ENCODE measurements at regions not wholly inside any gene's neighbourhood (a gene's known extent, or its start where the extent isn't known, plus 50 kb on each side); places are given as distances from the start of the nearest gene placed in this dataset.

DNA sequence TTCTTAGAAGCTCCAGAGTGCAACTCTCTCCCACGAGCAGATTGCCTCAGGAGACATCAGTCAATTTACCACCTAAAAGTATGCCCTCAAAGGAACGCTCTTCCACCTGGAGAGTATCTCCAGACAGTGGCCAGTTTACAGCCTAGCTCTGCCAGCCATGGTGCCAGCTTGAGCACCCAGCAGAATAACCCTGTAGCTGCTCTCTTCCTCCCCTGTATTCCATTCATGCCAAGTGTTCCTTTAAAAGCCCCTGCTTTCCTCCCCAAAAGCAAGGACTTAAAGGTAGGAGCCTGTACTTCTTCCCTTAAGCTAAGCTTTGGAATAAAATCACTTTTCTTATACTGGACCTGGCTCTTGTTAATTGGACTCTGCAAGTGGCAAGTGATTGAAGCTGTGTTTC is 245.4 kb upstream of the TMEM132C start:
- TF ChIP-seq POLR2AphosphoS5 (IDR thresholded peaks at IDR 0.05; ENCODE audit: insufficient read depth, low read depth, low read length), result no peak
- TF ChIP-seq, protein P1, sequence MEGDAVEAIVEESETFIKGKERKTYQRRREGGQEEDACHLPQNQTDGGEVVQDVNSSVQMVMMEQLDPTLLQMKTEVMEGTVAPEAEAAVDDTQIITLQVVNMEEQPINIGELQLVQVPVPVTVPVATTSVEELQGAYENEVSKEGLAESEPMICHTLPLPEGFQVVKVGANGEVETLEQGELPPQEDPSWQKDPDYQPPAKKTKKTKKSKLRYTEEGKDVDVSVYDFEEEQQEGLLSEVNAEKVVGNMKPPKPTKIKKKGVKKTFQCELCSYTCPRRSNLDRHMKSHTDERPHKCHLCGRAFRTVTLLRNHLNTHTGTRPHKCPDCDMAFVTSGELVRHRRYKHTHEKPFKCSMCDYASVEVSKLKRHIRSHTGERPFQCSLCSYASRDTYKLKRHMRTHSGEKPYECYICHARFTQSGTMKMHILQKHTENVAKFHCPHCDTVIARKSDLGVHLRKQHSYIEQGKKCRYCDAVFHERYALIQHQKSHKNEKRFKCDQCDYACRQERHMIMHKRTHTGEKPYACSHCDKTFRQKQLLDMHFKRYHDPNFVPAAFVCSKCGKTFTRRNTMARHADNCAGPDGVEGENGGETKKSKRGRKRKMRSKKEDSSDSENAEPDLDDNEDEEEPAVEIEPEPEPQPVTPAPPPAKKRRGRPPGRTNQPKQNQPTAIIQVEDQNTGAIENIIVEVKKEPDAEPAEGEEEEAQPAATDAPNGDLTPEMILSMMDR (IDR thresholded peaks at IDR 0.05; ENCODE audit: extremely low read depth in 1 of 2, insufficient read depth in 1 of 2, low read depth in 1 of 2, low read length in 2 of 2), result no peak
- no peak for TF ChIP-seq POLR2A (IDR thresholded peaks at IDR 0.05; ENCODE audit: low read depth, low read length)
- TF ChIP-seq, protein P2, sequence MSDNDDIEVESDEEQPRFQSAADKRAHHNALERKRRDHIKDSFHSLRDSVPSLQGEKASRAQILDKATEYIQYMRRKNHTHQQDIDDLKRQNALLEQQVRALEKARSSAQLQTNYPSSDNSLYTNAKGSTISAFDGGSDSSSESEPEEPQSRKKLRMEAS (IDR thresholded peaks at IDR 0.05; ENCODE audit: insufficient read depth, insufficient read length), result no peak
- no peak for TF ChIP-seq EZH2 (IDR thresholded peaks at IDR 0.05; ENCODE audit: borderline replicate concordance, low read depth, low read length, severe bottlenecking)
- no peak for TF ChIP-seq GATA2 (IDR thresholded peaks at IDR 0.05; ENCODE audit: insufficient read depth, insufficient read length, low read depth, low read length)

Data from endothelial cell of umbilical vein (primary cell).